ENCODE measurements at regions not wholly inside any gene's neighbourhood (a gene's known extent, or its start where the extent isn't known, plus 50 kb on each side); places are given as distances from the start of the nearest gene placed in this dataset.

GRCh38 chr1:234848972-234849649 lies 239.1 kb upstream of the IRF2BP2 start:
- TF ChIP-seq CREB1 (IDR thresholded peaks at IDR 0.05; ENCODE audit: low read depth): no peak
- no peak for TF ChIP-seq CEBPB (IDR thresholded peaks at IDR 0.05)
- no peak for TF ChIP-seq MAX (IDR thresholded peaks at IDR 0.05)
- TF ChIP-seq REST (IDR thresholded peaks at IDR 0.05; ENCODE audit: low read depth): no peak
